ENCODE measurements at regions not wholly inside any gene's neighbourhood (a gene's known extent, or its start where the extent isn't known, plus 50 kb on each side); places are given as distances from the start of the nearest gene placed in this dataset.
"Not testable (repeated sequence)": the region's sequence is repeated elsewhere in the genome, so short reads cannot be mapped to it uniquely, and the experiment has no call there.

DNA sequence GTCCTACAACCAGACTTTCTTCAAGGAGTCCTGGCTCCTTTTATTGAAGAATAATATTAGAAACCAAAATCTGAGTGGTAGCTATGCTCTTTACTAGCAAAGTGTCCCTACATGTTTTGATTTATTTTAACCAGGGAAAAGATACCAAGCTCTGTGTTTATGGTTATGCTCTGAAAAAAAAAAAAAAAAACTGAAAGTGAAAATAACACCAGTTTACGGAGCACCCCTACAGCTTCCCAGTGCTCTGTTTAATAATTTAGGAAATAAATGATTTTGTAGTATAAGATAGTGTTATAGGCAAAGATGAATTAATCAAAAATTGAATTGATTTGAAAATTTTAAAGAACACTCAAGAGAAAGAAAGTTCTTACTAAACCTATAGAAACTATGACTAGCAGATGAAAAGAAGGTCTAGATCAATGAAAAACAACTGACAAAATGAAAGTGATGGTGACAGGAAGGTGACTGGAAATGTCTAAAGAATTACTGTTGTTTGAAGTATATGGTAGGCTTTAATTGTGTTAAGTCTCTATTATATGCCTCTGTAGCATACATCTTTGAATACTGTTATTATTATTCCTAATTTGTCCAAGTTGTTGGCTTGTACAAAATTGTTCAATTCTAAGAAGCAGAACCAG is 1698.4 kb upstream of the PCDH10 start:
- no peak for DNase-seq (ENCODE audit: low read depth in 2 of 2)

DNA sequence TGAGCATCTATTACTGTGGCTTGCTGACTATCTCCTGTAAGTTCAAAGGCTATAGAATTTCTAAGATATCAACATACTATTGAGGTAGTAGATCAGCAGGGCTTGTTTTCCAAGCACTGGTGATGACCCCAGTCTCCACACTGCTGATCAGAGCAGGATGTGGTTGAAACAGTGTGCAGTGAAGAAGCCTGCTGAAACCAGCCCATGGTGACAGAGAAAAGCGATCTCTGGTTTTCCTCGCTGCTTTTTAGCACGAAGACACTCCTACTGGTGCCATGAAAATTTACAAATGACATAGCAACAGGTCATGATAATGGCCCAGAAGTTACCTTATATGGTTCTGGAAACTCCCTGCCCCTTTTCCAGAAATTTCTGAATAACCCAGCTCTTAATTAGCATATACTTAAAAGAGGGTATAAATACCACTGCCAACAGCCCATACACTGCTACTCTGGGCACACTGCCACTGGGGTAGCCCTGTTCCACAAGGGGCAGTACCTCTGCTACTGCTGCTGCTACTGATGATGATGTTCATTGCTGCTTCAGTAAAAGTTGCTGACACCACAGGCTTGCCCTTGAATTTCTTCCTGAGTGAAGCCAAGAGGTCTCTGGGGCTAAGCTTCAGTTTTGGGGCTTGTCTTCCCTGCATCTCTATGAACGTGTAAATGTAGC is 1689.5 kb upstream of the PCDH10 start:
- no peak for DNase-seq (ENCODE audit: low read depth in 2 of 2)

DNA sequence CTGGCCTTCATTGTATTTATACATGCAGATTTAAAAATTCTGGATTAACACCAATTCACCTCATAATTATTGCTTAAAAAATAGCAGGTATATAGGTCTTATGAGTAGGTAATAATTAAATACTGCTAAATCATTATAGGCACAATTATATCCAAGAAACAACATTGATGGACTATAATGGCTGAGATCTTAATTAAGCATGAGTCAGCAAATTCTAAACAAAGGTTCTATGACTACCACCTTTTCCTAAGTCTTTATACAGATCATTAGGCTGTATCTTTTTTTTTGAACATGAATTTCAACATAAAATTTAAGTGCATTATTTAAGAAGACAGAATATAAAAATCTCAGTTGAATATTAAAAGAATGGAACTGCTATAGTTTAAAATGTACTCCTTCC is 1678.7 kb upstream of the PCDH10 start:
- no peak for DNase-seq (ENCODE audit: low read depth in 2 of 2)

DNA sequence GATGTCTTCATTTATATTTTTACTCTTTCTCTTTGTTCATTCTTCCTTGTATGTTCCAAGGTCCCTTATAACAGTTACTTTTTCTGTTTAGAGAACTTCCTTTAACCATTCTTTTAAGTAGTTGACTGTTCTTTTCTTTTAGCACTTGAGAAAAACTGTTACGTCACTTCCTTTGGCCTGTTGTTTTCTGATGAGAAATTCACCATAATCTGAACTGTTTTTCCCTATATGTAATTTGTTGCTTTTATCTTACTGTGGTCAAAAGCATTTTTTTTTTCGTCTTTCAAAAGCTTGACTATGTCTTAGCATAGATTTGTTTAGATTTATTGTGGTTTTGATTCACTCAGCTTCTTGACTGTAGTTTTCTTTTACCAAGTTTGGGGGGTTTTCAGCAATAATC is 1660.3 kb upstream of the PCDH10 start:
- no peak for DNase-seq (ENCODE audit: low read depth in 2 of 2)

DNA sequence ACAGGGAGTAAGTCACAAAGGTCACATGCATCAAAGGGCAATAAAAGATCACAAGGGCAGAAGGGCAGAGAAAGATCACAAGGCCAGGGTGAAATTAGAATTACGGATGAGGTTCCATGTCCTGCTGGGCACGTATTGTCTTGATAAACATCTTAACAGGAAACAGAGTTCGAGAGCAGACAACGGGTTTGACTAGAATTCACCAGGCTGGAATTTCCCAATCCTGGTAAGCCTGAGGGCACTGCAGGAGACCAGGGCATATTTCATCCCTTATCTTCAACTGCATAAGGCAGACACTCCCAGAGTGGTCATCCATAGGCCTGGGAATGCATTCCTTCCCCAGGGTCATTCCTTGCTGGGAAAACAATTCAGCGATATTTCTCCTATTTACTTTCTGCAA is 1652.9 kb upstream of the PCDH10 start:
- DNase-seq (ENCODE audit: low read depth in 2 of 2) = not testable (repeated sequence)

DNA sequence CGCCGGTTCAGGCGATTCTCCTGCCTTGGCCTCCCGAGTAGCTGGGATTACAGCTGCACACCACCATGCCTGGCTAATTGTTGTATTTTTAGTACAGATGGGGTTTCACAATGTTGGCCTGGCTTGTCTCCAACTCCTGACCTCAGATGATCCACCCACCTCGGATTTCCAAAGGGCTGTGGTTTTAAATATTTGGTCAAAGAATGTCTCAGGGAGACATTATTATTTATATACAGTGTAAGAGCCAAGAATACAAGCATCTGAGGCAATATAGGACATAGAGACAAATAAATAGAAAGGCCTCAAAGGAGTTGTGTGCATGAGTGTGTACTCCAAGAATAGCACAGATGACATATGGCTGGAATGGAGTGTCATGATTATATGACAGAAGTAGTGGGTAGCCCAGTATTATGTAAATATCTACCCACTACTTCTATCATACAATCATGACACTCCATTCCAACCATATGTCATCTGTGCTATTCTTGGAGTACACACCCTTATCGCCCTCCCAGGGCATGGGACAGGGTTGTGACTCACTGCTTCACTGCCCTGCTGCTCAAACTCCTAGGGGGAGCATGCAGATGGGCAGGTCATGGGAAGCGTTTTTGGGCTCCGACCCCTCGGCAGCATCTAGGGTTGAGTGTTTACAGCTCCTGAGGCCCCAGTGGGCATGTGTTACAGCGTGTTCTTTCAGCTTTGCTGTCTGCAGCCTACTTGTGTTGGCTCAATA is 1649.8 kb upstream of the PCDH10 start:
- no peak for DNase-seq (ENCODE audit: low read depth in 2 of 2)

DNA sequence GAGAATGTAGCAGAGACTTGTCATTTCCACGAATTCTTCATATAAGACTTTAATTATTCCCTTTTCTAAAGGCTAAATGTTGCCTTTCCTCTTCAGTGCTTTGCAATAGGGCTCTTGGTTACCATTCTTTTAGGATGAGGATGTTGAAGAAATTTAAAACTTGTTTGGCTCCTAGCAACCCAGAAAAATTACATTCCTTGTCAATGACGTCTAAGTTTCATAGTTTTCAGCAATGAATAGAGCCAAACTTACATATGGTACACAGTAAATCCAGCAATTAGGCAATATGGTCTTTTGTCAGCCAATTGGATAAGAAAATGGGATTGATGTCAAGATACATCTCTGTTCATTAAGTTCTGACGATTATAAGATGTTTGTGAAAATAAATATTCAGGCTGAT is 1639.6 kb upstream of the PCDH10 start:
- DNase-seq (ENCODE audit: low read depth in 2 of 2) = no peak

DNA sequence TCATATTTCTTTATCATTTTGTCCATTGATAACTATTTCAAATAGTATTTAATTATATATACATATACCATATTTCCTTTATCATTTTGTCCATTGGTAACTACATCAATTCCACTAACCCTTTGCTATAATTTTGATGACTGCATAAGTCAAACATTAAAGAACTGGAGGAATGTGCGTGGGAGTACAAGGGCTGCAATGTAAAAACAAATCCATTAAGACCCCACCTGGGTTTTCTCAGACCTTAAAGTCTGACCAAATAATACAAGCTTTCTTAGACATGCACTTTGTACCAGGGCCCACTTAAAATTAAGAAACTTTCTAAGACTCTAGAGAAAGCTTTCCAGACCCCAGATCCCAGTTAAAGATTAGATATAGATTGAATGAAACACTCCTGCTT is 1622.4 kb upstream of the PCDH10 start:
- no peak for DNase-seq (ENCODE audit: low read depth in 2 of 2)

DNA sequence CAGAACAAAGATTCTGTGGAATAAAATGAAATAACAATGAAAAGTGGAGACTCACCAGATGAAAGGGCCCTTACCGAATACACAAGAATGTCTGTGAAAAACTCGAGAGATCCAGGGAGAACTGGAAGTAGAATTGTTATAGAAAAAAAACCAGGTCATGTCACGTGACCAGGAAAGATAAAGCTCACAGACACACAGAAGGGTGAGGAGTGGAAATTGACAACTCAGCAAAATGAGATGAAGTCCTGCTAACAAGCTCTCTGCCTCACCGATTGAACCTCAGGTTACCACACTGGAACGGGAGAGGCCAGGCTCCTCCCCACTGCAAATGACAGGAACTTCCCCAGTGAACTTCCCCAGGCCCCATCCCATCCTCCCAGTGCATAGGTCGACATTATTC is 1618.0 kb upstream of the PCDH10 start:
- DNase-seq (ENCODE audit: low read depth in 2 of 2) = no peak

DNA sequence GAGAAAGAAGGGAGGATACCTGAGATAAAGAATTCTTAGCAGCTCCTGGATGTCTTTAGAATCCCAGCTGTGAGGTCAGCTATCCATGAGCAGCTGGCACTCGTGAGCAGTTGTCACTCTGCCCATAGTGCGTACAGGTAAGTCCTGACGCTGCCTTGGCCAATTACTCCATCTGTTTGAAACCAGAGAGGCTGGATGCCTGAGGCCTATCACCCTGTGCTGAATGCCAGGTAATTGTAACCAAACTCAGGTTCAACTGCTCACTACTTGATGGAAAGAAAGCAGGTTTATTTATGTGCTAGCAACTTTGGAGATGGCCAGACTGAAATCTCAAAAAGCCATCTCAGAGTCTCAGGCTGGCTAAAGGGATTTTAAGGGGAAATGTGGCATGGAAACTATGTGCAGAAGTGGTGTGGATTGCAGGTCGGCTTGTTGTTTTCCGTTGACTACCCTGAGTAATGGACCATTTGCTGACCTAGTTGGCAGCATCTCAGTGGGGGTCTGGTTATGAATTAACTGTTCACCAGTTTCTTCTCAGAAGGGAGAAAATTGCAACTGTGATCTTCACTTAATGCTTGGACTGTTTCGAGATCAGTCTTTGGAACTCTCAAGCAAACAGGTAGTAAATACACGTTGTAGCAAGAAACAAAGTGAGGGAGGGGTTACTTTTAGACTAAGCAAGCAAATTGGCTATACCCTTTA is 1614.0 kb upstream of the PCDH10 start:
- DNase-seq (ENCODE audit: low read depth in 2 of 2) = no peak

DNA sequence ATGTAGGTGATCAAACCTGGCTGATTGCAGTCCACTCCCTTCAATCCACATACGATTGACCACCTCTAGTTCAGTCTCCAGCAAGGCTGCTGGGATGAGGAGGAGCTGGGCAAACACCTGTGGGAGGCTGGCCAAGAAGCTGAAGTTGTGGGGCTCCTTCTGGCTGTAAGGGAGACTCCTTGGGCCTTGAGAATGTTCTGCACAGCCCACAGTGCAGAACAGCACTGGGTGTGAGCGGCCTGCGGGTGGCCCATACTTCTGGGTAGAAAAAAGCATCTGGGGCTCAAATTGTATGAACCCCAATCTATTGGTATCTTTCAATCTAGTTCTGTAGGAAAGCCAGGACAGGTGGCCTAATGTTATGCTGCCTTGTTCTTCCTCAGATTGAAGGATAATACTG is 1608.8 kb upstream of the PCDH10 start:
- no peak for DNase-seq (ENCODE audit: low read depth in 2 of 2)

DNA sequence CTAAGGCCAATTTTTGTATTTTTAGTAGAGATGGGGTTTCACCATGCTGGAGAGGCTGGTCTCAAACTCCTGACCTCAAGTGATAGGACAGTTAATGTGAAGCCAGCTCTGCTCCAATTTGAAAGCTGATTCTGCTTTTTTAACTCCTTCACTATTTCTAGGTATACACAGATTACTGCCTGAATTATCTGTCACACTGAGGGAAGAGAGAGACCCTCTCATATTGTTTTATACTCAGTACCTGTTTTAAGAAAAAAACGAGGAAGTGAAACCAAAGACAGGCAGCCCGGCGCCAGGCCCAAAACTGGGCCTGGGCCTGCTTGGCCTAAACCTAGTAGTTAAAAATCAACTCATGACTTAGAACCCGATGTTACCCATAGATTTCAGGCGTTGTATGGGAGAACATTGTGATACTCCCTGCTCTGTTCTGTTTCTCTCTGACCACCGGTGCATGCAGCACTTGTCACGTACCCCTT is 1601.5 kb upstream of the PCDH10 start:
- DNase-seq (ENCODE audit: low read depth in 2 of 2) = no peak

DNA sequence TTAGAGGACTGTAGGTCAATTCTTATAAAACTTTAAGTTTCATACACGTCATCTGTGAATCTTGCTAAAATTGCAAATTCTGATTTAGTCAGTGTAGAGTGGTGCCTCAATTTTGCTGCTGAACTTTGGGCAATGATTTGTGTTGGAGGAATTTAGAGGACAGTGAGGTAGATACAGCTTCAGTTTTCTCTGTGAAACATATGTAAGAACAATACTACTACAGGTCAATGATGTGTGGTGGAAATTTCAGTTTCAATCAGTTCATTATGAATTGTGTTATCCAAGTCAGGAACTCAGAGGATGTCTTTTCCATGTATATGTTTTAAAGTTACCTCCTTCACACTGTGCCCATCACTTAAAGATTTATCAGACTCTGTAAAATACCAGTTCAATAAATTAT is 1597.8 kb upstream of the PCDH10 start:
- DNase-seq (ENCODE audit: low read depth in 2 of 2) = no peak

DNA sequence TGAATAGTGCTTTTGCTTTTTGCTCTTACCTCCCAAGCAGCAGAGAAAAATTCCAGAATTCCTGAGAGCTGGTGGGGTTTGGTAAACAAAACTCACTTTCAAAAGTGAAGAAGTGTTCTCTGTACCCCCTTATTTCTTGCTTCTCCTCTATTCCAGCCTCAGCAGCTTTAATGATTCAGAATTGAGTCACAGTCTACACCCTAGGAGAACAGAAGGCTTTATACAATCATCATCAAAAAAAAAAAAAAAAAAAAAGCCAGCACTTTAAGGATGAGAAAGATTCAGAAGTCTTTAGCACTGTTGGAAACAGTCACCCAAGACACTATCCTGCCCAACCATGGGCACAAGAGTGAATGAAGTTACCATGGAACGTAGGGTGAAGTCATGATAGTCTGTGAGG is 1583.1 kb upstream of the PCDH10 start:
- no peak for DNase-seq (ENCODE audit: low read depth in 2 of 2)

DNA sequence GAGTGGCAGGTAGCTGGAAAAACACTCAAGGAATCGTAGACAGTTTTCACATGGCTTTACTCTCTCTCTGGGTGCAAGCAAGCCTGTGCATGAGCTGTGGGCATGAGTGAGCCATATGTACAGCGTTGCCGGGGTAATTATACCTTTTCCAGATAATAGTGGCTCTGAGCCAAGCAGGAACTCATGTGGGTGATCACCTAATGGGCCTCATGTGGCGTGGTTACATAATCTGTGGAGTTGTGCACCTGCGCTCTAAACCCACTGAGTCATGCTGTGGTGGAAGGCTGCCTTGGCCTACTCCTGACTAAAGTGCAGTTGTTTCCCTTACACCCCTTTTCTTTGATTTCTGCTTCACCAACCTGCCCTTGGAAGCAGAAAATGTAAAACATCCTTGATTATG is 1564.5 kb upstream of the PCDH10 start:
- DNase-seq (ENCODE audit: low read depth in 2 of 2) = no peak

DNA sequence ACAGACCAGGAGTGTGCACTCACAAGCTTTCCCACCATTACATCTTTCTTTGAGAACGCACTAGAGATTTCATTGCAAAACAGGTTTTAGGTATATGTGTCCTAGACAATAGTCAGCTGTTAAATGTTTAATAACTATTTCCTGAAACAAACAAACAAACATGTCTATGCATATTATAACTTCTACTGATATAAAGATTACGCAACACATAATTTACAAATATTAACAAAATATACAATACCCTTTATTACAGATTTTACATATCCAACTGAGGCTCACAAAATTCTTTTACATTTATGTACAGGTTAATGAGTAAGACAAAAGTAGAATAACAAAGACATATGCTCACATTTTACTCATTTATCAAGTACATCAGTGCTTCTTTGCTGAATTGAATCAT is 1554.0 kb upstream of the PCDH10 start:
- DNase-seq (ENCODE audit: low read depth in 2 of 2) = no peak

DNA sequence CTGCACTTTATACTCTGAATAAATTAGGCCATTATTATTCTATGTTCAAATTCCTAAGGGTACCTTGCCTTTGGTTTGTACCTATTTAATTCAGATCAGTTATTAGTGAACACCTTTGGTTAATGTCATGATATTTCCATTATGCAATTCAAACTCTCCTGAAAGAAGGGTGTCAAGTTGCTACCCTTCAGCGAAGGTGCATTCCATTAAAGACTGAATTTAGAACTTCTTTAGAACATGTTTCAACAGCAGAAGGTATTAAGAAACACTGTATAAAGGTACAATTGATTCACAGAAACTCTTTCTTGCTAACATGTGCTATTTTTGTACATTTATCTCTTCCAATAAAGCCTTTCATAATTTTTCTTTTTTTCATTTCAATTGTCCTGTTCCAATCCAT is 1545.4 kb upstream of the PCDH10 start:
- no peak for DNase-seq (ENCODE audit: low read depth in 2 of 2)

DNA sequence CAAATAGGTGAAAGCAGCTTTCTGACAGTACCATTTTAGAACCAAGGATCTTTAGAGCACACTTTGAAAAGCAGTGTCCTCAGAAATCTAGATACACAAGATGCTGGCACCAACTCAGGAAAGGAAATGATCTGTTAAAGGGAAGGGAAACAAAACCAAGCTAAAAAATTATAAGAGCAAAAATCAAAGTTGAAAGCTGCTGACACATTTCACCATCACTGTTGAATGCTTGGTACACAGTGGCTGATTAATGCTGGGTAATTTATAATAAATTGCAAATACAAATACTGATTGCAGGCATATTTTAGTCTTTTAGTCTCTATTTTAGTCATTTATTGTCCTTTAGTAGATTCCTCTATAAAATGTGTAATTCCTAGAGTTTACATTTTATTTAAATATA is 1540.1 kb upstream of the PCDH10 start:
- DNase-seq (ENCODE audit: low read depth in 2 of 2) = no peak

DNA sequence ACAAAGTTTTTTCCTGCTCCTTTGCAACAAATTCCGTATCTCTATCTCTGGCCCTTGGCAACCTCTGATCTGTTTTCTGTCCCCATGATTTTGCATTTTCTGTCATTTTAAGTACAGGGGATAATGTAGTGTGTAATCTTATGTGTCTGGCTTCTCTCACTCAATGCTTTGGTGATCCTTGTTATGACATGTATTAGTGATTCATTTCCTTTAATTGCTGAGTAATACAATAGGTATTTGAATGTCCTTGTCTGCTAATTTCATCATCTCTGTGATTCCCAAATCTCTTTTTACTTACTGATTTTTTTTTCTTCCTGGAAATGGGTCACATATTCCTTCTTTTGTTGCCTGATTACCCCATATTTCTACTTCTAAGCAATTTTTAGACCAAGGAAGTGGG is 1538.6 kb upstream of the PCDH10 start:
- DNase-seq (ENCODE audit: low read depth in 2 of 2) = not testable (repeated sequence)

DNA sequence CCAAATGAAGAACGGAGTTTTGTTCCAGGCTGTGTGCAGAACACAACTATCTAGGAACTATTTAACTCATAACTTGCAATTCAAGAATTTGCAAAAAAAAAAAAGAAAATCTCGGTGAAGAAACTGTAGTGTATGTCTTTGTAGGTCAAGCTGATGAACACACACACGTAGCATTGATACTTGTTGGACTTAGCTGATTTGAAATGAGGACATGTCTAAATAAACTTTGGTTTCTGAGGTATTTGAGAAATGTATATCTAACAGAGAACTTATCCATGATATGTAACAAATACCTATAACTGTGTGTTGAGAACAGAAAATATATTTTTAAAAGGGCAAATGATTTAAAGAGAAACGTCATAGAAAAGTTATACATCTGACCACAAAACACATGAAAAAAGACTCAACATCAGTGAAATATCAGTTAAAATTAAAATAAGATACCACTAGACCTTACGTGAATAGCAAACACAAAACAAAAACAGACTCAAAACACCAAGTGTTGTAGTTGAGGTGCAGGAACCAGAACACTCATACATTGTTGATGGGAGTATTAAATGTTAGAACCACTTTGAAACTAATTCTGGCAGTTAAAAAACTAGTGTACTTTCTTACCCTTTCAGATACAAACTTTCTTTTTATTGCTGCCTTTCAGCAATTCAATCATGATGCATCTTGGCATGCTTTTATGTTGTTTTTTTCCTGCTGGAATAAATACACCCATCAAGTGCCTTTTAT is 1535.8 kb upstream of the PCDH10 start:
- DNase-seq (ENCODE audit: low read depth in 2 of 2) = no peak

DNA sequence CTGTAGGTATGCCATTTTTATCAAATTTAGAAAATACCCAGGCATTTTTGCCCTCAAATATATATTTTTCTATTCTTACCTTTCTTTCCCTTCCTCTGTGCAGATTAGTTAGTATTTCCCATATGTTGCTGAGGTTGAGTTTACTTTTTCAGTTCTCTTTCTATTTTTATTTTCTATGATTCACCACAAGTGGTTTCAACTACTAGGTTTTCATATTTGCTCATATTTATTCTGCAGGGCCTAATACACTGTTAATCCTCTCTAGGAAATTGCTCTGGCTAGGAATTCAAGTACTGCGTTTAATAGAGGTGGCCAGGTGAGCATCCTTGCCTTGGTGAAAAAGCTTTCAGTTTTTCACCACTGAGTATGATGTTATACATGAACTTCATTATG is 1535.3 kb upstream of the PCDH10 start:
- DNase-seq (ENCODE audit: low read depth in 2 of 2) = no peak

DNA sequence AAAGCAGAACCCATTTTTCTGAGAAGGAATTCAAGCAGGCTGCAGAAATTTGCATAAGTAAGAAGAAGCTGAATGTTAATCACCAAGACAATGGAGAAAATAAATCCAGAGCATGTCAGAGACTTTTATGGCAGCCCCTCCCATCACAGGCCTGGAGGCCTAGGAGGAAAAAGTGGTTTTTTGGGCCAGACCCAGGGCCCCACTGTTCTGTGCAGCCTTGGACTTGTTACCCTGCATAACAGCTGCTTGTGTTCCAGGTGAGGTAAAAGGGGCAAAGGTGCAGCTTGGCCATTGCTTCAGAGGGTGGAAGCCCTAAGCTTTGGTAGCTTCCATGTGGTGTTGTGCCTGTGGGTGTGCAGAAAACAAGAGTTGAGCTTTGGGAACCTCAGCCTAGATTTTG is 1516.2 kb upstream of the PCDH10 start:
- DNase-seq (ENCODE audit: low read depth in 2 of 2) = no peak

All from stimulated activated CD8-positive, alpha-beta memory T cell treated with anti-CD3 and anti-CD28 coated beads, Interleukin-15, amount 100 ng/mL, for 48 hours (primary cell).